B cell (primary cell): ENCODE measurements at regions not wholly inside any gene's neighbourhood (a gene's known extent, or its start where the extent isn't known, plus 50 kb on each side); places are given as distances from the start of the nearest gene placed in this dataset.

ENCODE experiments used
- EZH2 ChIP-seq: IDR thresholded peaks from 2 replicates; pipeline ENCODE4 v1.6.1; 2012; ENCODE audit warnings: borderline replicate concordance, low read depth, mild to moderate bottlenecking, moderate library complexity, low read length; ENCODE audit not compliant: insufficient read depth, poor library complexity, severe bottlenecking
- TF ChIP-seq, protein P1 (sequence below): fragments of 200-600 bp; IDR thresholded peaks from one replicate; pipeline ENCODE4 v1.8.0; 2022; ENCODE audit warnings: antibody characterized with exemption, mild to moderate bottlenecking

DNA sequence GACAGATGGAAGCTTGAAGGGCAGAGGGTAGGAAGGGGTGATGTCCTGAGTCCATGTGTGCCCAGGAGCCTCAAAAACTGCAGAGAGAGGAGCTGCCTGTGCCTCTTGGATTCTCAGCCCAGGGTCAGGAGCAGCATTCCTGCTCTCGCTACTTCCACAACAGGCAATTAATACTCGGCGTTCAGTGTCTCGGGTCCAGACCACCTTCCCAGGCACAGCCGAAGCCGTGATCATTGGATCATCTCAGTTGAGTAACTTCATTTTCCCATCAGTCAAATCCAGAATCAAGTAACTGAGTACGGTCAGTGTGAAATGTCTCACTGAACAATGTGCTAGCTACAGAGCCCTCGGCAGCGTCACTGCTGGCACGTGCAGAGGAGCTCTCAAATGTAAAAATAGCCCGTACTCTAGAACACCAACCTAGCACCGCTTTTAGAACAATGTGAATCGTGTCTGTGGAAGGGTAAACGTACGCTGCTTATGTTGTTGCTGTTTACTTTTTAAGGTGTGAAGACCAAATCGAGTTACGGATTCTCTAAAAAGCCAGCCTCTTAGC lies 63.5 kb upstream of the IRX4 start:
- TF ChIP-seq, protein P1, sequence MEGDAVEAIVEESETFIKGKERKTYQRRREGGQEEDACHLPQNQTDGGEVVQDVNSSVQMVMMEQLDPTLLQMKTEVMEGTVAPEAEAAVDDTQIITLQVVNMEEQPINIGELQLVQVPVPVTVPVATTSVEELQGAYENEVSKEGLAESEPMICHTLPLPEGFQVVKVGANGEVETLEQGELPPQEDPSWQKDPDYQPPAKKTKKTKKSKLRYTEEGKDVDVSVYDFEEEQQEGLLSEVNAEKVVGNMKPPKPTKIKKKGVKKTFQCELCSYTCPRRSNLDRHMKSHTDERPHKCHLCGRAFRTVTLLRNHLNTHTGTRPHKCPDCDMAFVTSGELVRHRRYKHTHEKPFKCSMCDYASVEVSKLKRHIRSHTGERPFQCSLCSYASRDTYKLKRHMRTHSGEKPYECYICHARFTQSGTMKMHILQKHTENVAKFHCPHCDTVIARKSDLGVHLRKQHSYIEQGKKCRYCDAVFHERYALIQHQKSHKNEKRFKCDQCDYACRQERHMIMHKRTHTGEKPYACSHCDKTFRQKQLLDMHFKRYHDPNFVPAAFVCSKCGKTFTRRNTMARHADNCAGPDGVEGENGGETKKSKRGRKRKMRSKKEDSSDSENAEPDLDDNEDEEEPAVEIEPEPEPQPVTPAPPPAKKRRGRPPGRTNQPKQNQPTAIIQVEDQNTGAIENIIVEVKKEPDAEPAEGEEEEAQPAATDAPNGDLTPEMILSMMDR: no peak
- TF ChIP-seq EZH2: no peak
